COR-L47 (cell line): ENCODE measurements at regions not wholly inside any gene's neighbourhood (a gene's known extent, or its start where the extent isn't known, plus 50 kb on each side); places are given as distances from the start of the nearest gene placed in this dataset.
"Not testable (repeated sequence)": the region's sequence is repeated elsewhere in the genome, so short reads cannot be mapped to it uniquely, and the experiment has no call there.

Experiments used
- DNase-seq: peaks from one replicate; lab custom pipeline; 2025; lab: John Stamatoyannopoulos, UW

DNA sequence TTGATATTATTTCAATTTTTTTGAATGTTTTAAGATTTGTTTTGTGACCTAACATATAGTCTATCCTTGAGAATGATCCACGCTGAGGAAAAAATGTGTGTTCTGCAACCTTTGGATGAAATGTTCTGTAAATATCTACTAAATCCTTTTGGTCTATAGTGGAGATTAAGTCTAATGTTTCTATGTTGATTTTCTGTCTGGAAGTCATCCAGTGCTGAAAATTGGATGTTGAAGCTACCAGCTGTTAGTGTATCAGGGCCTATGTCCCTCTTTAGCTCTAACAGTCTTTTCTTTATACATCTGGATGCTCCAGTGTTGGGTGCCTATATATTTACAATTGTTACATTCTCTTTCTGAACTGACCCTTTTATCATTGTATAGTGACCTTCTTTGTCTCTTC lies 422.3 kb downstream of the TMEM232 start:
- no peak for DNase-seq

DNA sequence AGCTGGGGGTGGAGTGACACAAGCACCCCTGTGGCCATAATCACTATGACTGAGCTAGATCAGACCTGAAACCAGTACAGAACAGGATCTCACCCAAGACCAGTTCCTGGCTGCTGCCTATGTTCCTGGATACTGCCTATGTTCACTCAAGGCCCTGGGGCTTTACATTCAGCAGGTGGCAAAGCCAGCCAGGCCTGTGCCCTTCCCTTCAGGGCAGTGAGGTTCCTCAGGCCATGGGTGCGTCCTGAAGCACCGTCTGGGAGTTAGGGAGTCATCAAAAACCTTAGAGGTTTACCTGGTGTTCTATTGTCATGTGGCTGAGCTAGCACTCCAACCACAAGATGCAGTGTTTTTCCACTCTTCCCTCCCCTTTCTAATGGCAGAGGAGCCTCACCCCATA lies 419.8 kb downstream of the TMEM232 start:
- DNase-seq, result no peak

- DNase-seq, result no peak
Measured at GRCh38 chr5:110309222-110309621, 417.2 kb downstream of the TMEM232 start.

DNA sequence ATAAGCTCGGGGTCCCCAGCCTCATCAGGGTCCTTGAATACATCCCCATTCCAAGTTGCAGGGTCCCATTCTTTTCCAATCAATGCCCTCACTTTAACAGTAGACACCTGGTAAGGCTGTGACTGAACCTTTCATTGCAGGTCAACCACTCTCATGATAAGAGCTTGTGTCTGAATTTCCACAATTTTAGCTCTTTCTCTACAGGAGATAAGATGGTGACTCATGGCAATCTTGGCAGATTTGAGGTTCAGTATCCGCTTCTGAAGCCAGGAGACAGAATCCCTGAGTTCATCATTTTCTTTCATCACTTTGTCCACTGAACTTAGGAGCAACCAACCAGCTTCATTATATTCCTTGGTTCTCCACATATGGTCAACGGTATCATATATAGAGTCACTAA lies 409.9 kb downstream of the TMEM232 start:
- not testable (repeated sequence) for DNase-seq

DNA sequence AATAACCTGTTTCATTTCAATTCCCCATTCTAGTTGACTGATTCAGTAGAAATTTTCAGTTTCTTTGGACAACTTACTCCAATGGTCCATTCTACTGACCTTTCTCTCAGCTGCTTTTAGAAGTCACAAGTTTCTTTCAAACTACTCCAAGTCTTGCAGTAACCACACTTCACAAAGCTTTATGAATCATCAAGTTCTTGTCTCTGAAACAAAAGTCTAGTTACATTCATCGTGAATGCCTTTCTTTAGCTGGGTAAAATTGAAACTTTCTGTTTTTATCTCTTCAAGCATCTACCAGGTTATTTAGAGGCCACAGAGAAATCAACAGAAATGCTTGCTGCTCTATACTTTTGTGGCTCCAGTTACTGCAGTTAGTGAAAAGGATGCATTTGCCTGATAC lies 405.4 kb downstream of the TMEM232 start:
- DNase-seq, result no peak

GRCh38 chr5:110323357-110323756 lies 403.1 kb downstream of the TMEM232 start:
- no peak for DNase-seq

DNA sequence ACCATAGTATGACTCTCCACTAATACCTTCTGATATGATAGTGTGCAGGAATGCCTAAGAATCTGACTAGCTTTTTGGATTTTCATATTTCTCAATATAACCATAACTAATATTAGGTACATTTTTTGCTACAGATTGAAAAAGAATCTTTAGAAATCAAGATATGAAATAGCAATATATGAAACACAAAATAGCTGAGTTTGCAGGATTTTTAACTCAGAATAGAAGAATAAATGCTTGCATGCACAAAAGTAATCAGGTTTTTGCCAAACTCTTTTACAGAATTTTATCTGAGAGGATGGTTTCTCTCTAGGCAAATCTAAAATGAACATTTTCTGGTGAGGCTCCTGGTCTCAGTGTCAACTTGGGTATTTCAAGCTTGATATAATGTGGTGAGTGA lies 402.6 kb downstream of the TMEM232 start:
- no peak for DNase-seq

DNA sequence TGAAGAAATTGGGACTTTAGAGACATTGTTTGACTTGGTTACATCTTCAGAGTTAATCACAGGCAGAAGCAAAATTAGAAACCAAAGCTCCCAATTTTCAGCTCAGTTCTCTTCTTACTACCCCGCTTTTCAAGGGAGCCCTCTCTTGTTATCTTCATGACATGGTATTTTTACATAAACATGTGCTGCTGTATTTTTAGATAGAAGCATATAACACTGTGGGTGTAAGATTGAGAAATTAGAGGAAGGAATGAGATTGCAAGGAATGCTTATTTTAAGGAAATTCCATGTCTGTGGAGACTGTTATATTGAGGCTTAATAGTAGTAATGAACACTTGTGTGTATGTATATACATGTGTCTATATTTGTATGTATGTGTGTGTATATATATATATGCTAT lies 401.6 kb downstream of the TMEM232 start:
- no peak for DNase-seq

DNA sequence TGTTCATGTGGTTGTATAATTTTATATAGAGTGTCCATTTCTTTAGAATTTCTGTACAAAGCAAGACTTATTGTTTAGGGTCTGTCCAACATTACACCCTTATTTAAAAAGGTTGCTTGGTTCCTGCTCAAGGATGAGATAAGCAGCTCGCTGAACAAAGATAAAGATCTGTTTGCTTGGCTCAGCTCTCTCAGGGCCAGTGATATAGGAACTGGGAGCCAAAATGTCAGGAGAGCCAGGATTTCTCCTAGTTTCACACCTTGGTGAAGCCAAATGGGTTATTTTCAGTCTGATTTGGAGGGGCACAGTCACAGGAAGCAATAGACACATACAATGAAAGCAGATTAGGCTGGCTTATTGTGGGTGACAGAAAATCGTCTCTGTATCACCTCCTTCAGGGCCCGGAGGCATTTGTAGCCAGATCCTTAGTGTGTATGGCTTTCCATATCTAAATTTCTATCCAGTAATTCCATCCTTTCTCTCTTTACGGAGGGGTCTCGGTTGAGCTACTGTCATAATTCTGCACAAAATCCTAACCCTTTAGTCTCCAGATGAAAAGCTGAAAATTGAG lies 396.4 kb downstream of the TMEM232 start:
- no peak for DNase-seq

DNA sequence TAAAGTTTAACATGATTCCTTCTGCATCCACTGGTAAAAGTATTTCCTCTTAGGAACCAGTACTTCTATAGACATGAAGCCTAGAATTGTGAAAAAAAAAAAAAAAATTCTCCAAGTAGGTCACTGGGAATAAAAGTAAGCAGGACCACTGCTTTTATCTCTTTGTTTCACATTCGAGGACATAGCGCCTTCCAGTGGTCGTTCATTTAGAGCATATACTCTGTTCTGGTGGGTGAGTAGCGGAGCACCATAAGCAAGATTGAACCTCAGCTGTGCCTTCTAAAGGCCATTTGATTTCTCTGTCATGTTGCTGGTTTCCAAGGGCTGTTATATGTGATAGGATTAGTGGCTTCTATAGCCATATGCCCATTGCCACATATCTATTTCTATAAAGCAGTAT lies 393.1 kb downstream of the TMEM232 start:
- no peak for DNase-seq

GRCh38 chr5:110335361-110336066 lies 391.0 kb downstream of the TMEM232 start:
- no peak for DNase-seq

DNA sequence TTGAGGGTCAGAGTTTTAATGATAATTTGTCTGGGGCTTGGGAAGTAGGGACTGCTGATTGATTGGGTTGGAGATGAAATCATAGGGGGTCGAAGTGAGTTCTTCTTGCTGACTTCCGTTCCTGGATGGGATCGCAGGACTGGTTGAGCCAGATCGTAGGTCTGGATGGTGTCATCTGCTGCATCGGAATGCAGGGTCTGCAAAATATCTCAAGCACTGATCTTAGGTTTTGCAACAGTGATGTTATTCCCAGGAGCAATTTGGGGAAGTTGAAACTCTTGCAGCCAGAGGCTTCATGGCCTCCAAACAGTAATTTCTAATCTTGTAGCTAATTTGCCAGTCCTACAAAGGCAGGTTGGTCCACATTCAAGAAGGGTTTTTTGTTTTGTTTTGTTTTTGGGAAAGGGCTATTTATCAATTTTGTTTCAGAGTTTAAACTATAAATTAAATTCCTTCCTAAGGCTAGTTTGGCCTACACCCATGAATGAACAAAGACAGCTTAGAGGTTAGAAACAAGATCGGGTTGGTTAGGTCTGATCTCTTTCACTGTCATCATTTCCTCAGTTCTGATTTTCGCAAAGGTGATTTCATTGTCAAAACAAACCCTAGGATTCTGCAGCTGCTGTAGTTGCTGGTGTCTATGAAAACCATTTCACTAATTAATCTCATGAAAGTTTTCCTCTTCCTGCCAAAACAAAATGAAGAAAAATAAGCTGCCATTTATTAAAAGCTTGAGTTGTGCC lies 388.0 kb downstream of the TMEM232 start:
- DNase-seq, result no peak

DNA sequence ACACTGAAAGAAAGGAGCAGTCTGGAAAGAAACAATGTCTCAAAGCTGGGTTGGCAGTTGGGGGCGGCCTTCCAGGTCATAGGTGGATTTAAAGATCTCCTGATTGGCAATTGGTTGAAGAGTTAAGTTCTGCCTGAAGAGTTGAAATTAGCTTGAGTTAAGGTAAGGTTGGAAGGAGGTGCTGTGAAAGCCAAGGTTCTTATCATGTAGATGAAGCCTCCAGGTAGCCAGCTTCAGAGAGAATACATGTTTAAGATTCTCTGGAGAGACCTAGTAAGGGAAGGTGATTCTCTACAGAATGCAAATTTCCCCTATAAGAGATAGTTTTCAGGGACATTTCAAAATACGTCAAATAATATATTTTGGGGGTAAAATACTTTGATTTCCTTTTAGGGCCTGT lies 387.1 kb downstream of the TMEM232 start:
- no peak for DNase-seq

GRCh38 chr5:110341836-110342235 lies 384.6 kb downstream of the TMEM232 start:
- no peak for DNase-seq

- no peak for DNase-seq
Measured at GRCh38 chr5:110342683-110343082, 383.8 kb downstream of the TMEM232 start.

DNA sequence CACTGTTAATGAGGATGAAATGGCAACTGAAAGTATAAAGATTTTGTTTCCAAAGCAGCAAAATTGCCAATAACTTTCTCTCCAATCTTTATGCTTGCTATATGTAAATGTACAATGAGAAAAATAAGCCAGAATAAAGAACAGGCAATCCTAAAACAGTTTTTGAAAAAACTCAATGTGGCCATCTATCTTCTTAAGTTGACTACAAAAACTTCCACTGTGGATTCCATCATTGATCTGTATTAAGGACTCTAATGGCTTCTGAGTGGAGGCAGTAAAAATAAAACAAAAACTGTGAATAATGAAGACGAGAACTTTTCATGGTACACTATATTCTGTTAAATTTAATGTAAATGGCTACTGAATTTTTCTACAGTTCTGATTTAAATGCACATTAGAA lies 382.9 kb downstream of the TMEM232 start:
- no peak for DNase-seq

GRCh38 chr5:110345623-110346022 lies 380.8 kb downstream of the TMEM232 start:
- no peak for DNase-seq

DNA sequence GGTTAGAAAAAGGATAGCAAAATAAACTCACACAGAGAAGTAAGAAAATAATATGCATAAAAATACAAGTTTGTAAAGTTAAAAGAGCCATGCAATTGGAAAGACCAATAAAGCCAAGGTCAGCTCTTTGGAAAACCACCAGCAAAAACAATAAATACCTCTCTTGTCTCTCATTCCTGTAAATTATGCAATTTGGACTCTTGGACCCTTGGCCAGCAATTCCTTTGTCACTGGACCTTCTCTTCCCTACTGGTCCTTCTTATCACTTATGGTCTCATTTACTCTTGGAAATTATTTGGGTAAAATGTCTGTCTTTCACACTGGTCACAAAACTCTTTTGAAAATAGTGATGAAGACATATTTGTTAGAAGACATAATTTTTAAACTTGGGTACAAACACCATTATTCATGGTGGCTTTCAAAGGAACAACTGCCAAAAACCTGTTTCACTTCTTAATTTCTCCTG lies 379.5 kb downstream of the TMEM232 start:
- no peak for DNase-seq

DNA sequence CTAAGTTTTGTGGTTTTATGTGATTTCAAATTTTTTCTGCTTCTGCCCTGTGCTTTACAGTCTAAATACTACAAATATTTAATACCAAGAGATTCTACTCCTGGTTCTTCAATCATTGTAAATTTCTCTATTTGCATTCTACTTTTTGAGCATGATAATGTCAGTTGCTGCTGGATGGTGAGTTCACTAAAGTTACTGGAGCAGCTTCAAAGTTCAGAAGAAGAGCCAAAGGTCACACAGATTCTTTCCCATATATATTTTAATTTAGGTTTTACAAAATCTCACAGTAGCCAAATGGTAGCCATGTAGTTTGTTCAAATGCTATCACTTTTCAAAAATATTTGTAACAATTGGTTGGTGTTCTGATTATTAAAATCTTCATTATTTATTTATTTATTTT lies 378.7 kb downstream of the TMEM232 start:
- DNase-seq, result no peak

- DNase-seq, result no peak
Measured at GRCh38 chr5:110351430-110351829, 375.0 kb downstream of the TMEM232 start.

DNA sequence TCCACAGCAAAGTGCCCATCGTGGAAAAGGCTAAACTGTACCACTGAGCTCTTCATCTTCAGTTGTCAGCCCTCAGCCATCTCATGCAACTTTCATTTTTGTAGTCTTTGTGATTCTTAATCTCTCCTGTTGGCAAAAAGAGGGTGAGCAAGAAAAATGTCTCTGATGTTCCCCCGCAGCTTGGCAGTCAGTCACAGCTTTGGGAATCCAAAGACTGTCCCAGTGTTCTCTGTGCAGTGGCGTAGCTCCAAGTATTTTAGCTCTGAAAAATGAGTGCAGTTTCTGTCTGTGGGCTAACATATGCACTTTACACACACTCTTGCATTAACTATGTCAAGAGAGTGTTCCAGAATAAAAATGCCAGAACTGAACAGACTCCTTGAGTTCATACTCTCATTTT lies 372.2 kb downstream of the TMEM232 start:
- no peak for DNase-seq

- no peak for DNase-seq
Measured at GRCh38 chr5:110354915-110355644, 371.4 kb downstream of the TMEM232 start.

GRCh38 chr5:110356677-110357076 lies 369.8 kb downstream of the TMEM232 start:
- DNase-seq, result no peak
